IgD-negative memory B cell (primary cell): ENCODE measurements at regions not wholly inside any gene's neighbourhood (a gene's known extent, or its start where the extent isn't known, plus 50 kb on each side); places are given as distances from the start of the nearest gene placed in this dataset.

Experiments used
- H3K27ac Mint-ChIP-seq, 3 donors: one replicate each; pipeline ENCODE4 v1.8.0; 2020 to 2022; ENCODE audit warnings: mild to moderate bottlenecking in 3 of 3, mixed read lengths in 3 of 3, moderate library complexity in 1 of 3
- H3K27me3 Mint-ChIP-seq: one replicate; pipeline ENCODE4 v1.8.0; 2021; ENCODE audit warnings: mixed read lengths
- H3K36me3 Mint-ChIP-seq: one replicate; pipeline ENCODE4 v1.8.0; 2020; ENCODE audit warnings: mild to moderate bottlenecking, mixed read lengths
- H3K4me1 Mint-ChIP-seq, 3 donors: one replicate each; pipeline ENCODE4 v1.8.0; 2020 to 2022; ENCODE audit warnings: mixed read lengths in 3 of 3, mild to moderate bottlenecking in 1 of 3
- H3K4me3 Mint-ChIP-seq, 4 donors: one replicate each; pipeline ENCODE4 v1.8.0; 2020 to 2022; ENCODE audit warnings: mild to moderate bottlenecking in 4 of 4, mixed read lengths in 4 of 4, moderate library complexity in 3 of 4
- H3K9me3 Mint-ChIP-seq, 3 donors: one replicate each; pipeline ENCODE4 v1.8.0; 2020 to 2021; ENCODE audit warnings: mixed read lengths in 3 of 3, mild to moderate bottlenecking in 1 of 3

DNA sequence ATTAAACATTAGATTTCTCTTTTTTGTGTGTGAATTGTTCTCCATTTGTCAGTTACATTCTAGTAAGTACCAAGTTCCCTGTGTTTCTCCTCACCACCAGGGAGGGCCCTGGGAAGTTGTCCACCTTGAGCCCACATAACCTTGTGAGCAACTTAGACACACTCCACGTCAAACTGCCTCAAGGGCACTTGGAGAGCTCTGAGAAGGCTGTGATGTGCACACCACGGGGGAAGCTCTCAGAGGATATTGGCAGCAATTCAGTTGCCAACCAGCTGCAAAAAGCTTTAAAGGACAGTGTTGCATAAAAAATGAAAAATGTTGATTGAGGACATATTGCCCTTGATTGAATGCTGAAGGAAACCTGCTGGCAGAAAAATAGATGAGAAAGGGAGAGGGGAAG is 743.6 kb downstream of the RNF144A start:
- Mint-ChIP-seq H3K4me1 (peaks cover 0 to 2% (median 0%) of the 10 kb centered on the region in 3 donors), H3K36me3 (no peaks in the 10 kb centered on the region), H3K27ac (no peak overlapping the region), H3K9me3 (peaks cover 2 to 5% (median 3%) of the 10 kb centered on the region in 3 donors), H3K4me3 (no peak overlapping the region), H3K27me3 (peaks cover 4% of the 10 kb centered on the region)

DNA sequence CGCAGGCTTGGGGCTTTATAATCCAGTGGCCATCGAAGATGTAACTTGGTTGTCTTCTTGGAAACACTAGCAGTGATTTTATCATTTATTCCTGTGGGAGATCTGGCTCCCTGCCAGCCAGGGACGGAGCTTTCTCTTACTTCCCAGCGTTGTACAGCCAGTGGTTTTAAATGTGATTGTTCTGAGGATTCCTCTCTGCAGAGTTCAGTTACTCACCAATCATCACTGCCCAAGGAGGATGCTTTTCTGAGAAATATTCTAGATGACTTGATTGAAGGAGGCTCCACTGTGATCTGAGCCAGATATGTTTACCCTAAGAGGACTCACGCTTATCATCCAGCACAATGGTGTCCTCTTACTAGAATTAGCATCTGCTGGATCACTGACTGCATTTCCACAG is 744.3 kb downstream of the RNF144A start:
- Mint-ChIP-seq H3K4me3 (no peak overlapping the region), H3K27me3 (peaks cover 5% of the 10 kb centered on the region), H3K36me3 (no peaks in the 10 kb centered on the region), H3K4me1 (peaks cover 0 to 2% (median 0%) of the 10 kb centered on the region in 3 donors), H3K9me3 (peaks cover 2 to 5% (median 3%) of the 10 kb centered on the region in 3 donors), H3K27ac (no peak overlapping the region)

DNA sequence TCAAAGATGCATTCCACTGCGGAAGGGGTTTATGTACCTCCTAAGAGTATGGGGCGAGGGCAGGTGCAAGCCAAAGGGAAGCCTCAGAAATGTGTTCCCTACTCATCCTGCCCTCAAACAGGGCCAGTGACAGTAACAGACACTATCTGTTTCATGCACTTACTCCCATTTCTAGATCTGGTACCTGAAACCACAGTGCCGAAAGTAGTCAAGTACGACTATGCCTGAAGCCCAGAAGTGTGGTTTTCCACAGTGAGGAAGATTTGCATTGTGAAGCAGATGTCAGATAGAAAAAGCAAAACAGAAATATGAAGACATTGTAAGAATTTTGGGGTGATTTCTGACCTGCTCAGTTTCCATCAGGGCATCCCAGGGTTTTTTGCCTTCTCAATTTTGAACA is 748.7 kb downstream of the RNF144A start:
- H3K36me3 Mint-ChIP-seq, result no peaks in the 10 kb centered on the region
- H3K4me3 Mint-ChIP-seq, result no peak overlapping the region
- no peak overlapping the region for H3K27ac Mint-ChIP-seq
- peaks cover 0 to under 1% (median 0%) of the 10 kb centered on the region in 3 donors for H3K9me3 Mint-ChIP-seq
- no peaks in the 10 kb centered on the region for H3K4me1 Mint-ChIP-seq
- peaks cover 5% of the 10 kb centered on the region for H3K27me3 Mint-ChIP-seq

DNA sequence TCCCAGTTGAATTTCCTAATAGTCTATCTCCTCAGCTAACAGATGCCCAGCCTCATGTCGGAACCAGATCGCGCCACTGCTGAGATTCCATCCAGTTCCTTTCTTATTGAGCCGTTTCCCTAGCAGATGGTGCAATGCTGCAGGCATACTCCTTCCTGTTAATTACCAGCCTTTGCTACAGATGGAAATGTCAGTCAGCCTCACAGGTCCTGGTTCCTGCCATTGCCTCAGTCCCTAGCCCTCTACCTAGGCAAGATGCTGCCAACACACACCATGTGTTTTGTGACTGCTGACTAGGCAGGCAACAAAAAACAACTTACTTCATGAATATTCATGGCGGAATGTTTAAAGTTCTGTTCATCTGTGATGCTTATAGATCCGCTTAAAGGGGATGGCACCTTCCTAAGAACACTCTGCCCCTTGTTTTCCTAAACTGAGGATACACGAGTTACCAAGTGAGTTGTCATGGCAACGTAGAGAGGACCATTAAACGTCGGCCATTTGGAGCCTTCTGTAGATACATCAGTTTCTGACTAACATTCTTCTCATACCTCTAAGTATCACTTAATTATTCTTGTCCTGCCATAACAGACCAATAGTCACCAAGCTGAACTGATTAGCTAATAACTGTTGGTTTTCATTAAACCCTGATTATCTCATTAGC is 749.5 kb downstream of the RNF144A start:
- Mint-ChIP-seq H3K4me3 (no peak overlapping the region), H3K4me1 (no peaks in the 10 kb centered on the region), H3K9me3 (no peaks in the 10 kb centered on the region), H3K27ac (no peak overlapping the region), H3K36me3 (no peaks in the 10 kb centered on the region), H3K27me3 (peaks cover 5% of the 10 kb centered on the region)

DNA sequence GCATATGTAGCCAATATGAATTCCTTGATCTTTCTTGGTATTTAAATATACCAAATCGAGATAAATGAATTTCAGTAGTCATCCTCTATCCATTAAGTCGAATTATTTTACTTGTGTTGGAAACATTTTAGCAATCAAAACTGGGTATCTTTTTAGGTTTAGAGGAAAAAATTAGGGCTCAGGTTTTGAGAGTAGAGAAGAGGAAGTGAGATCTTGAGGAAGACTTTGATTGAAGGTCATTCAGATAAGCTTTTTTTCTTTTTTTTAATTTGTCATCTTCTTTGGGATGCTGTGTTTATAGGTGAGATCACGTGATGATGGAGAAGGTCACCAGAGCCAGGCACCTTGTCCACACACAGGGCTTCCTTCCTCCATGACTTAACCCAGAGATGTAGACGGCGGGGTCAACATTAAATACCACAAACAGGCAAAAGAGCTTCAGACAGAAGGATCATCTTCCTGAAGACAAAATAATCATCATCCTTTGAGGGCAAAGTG is 750.1 kb downstream of the RNF144A start:
- H3K27ac Mint-ChIP-seq, result no peak overlapping the region
- H3K9me3 Mint-ChIP-seq, result peaks cover 0 to 4% (median 0%) of the 10 kb centered on the region in 3 donors
- H3K36me3 Mint-ChIP-seq, result no peaks in the 10 kb centered on the region
- H3K4me3 Mint-ChIP-seq, result no peak overlapping the region
- no peaks in the 10 kb centered on the region for H3K4me1 Mint-ChIP-seq
- H3K27me3 Mint-ChIP-seq, result peaks cover 9% of the 10 kb centered on the region

DNA sequence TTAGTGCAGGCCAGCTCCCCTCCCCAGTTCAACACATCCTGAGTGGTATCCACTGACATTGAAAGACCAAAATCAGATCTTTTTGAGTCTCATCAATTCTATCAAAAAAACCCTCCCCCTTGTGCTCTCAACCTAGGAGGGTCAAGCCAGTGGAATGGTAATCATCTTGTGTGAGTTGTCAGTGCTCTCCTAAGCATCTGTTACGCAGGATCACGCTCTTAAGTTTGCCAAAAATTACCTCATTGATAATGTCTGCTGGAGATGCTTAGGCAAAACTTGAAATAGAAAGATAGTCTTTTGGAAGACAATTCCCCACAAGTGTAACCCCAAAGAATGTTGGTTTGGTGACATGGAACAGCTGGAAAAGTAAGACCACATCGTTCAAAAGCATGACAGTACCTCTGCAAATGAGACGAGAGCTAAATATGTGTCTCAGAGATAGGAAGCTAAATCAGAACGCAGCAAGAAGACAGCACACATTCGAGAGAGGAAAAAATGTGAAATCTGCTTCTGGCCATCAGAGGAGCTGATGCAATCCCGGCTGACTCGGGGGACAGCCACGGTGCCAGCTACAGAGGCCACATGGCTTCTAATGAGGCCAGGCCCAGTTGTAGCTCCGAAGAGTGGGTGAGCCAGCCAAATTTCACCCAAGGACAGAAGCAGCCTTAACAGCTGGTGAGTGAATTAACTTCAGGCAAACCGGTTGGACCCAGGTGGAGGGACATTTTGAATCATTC is 753.9 kb downstream of the RNF144A start:
- peaks cover 0 to 10% (median 2%) of the 10 kb centered on the region in 3 donors for H3K9me3 Mint-ChIP-seq
- H3K4me3 Mint-ChIP-seq, result no peak overlapping the region
- no peaks in the 10 kb centered on the region for H3K36me3 Mint-ChIP-seq
- H3K27ac Mint-ChIP-seq, result no peak overlapping the region
- peaks cover 18% of the 10 kb centered on the region for H3K27me3 Mint-ChIP-seq
- peaks cover 0 to 2% (median 0%) of the 10 kb centered on the region in 3 donors for H3K4me1 Mint-ChIP-seq

DNA sequence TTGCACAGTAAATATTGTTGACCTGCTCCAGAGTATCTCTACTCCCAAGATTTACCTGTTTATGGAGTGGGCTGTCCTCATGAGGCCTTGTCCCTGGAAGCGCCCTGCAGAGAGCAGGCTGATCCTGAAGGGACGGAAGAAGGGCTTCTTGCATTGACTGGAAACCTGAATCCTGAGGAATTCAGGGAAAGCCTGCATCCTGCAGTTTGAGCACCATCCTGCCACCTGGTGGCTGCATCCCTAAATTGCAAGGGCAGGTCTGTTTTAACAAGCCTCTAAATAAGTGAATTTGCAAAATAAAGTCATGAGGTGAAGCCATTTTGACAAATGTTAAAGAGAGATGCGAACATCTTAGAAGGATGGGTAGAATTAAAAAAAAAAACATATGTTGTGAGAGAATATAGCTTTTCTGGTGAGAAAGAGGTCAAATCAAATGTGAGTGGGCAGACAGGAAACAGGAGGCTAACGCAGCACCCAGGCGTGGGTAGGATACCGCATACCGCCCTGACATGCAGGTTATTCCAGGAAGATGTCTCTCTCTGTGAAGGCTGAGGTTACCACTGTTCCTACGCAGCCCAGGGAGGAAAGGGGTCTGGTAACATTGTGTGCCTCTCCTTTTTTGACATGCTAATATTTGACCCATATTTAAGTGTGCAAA is 754.9 kb downstream of the RNF144A start:
- peak overlapping the region in 1 of 3 donors; percentile 60 for H3K27ac Mint-ChIP-seq
- H3K9me3 Mint-ChIP-seq, result peaks cover 0 to 10% (median 2%) of the 10 kb centered on the region in 3 donors
- H3K27me3 Mint-ChIP-seq, result peaks cover 16% of the 10 kb centered on the region
- no peaks in the 10 kb centered on the region for H3K36me3 Mint-ChIP-seq
- H3K4me1 Mint-ChIP-seq, result peaks cover 0 to 2% (median 0%) of the 10 kb centered on the region in 3 donors
- no peak overlapping the region for H3K4me3 Mint-ChIP-seq

DNA sequence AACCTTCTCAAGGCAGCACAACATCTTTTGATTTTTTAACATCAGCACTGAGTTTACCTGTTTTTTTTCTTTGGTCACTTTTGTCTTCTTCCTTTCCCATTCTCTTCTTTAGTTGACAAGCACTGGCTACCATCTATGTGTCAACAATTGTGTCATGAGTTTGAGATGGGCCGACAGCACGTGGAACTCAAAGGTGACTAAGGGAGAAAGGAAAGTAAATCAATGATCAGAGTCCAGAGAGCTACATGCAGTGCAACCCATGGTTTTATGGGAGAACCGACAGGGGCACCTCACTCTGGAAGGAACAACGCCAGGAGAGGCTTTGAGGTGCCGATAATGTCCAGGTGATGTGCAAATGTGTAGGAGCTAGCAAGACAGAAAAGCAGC is 755.5 kb downstream of the RNF144A start:
- Mint-ChIP-seq H3K4me3 (no peak overlapping the region), H3K27me3 (peaks cover 16% of the 10 kb centered on the region)

DNA sequence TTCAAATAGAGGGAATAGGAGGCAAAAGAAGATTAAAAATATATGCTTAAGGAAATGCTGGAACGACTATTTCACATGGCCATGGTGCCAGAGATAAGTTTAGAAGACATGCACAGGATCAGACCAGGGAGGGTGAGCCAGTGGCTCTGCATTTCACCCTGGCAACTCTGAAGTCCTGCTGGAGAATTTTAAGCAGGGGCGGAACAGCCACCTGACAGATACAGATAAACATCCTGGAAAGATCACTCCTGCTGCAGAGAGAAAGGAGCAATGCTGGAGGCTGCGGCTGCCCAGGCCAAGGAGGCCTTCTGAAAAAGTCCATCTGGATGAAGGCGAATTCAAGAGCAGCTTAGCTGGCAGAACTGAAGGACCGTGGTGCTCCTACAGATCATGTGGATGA is 755.9 kb downstream of the RNF144A start:
- no peaks in the 10 kb centered on the region for H3K36me3 Mint-ChIP-seq
- H3K4me3 Mint-ChIP-seq, result no peak overlapping the region
- H3K9me3 Mint-ChIP-seq, result peaks cover 0 to 10% (median 2%) of the 10 kb centered on the region in 3 donors
- peaks cover 16% of the 10 kb centered on the region for H3K27me3 Mint-ChIP-seq
- H3K27ac Mint-ChIP-seq, result no peak overlapping the region
- H3K4me1 Mint-ChIP-seq, result peaks cover 0 to 2% (median 0%) of the 10 kb centered on the region in 3 donors

More for the DNA sequence above, 755.5 kb downstream of the RNF144A start:
- no peak overlapping the region for H3K27ac Mint-ChIP-seq
- H3K9me3 Mint-ChIP-seq, result peaks cover 0 to 10% (median 2%) of the 10 kb centered on the region in 3 donors
- peaks cover 0 to 2% (median 0%) of the 10 kb centered on the region in 3 donors for H3K4me1 Mint-ChIP-seq
- no peaks in the 10 kb centered on the region for H3K36me3 Mint-ChIP-seq

DNA sequence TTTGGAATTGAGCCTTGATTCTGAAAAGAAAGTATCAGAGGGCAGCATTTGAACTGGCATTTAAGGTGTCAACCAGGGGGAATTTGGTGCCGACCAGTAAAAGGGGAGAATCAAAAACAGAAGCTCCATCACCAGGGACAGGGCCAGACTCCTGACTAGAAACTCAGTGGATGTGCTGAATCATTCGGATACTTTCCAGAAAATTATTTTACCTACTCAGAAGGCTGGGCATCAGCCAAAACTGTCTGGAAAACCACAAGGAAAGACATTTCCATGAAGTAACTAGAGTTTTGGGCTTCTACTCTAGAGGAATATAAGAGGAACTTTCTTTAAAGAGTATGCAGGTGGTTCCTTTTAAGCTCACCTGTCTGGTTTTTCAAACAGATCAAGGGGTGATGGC is 756.6 kb downstream of the RNF144A start:
- H3K27me3 Mint-ChIP-seq, result peaks cover 16% of the 10 kb centered on the region
- peaks cover 0 to 2% (median 0%) of the 10 kb centered on the region in 3 donors for H3K4me1 Mint-ChIP-seq
- no peaks in the 10 kb centered on the region for H3K36me3 Mint-ChIP-seq
- no peak overlapping the region for H3K4me3 Mint-ChIP-seq
- H3K27ac Mint-ChIP-seq, result no peak overlapping the region
- peaks cover 0 to 10% (median 2%) of the 10 kb centered on the region in 3 donors for H3K9me3 Mint-ChIP-seq

DNA sequence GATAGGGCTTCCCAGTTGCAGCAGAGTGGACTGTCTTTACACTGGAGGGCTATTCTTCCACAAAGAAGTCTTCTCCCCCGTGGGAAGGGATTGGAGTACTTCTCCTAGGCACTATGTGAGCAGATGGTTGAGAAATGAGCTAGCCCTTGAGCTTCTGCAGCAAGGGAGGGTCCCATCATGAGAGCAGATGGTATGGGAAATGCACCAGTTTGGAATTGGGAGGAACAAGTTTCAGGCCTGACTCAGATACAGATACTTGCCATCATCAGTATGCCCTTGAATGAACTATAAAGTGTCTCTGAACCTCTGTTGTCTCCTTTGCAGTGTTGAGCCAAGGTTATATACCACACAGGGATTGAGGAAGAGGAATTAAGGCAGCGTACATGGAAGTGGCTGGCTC is 757.4 kb downstream of the RNF144A start:
- H3K36me3 Mint-ChIP-seq, result no peaks in the 10 kb centered on the region
- H3K27ac Mint-ChIP-seq, result no peak overlapping the region
- peaks cover 16% of the 10 kb centered on the region for H3K27me3 Mint-ChIP-seq
- peaks cover 0 to 10% (median 2%) of the 10 kb centered on the region in 3 donors for H3K9me3 Mint-ChIP-seq
- no peak overlapping the region for H3K4me3 Mint-ChIP-seq
- peaks cover 0 to 2% (median 0%) of the 10 kb centered on the region in 3 donors for H3K4me1 Mint-ChIP-seq

DNA sequence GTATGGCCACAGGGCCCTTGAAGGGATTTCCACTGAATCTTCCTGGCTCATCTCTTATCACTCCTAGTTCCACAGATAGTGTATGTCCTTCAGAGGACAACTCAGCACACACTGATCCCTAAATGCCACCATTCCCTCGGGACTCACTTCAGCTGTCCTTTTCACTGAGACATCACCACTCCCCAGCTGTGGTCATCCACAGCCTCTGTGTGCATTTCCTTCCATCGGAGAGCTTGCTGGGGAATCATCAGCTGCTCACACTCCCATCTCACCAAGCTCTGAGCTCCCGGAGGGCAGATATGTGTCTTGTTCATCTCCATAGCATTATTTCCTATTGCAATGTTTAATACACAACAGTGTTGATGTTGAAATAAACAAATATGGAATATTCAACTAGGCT is 759.5 kb downstream of the RNF144A start:
- H3K4me3 Mint-ChIP-seq, result no peak overlapping the region

DNA sequence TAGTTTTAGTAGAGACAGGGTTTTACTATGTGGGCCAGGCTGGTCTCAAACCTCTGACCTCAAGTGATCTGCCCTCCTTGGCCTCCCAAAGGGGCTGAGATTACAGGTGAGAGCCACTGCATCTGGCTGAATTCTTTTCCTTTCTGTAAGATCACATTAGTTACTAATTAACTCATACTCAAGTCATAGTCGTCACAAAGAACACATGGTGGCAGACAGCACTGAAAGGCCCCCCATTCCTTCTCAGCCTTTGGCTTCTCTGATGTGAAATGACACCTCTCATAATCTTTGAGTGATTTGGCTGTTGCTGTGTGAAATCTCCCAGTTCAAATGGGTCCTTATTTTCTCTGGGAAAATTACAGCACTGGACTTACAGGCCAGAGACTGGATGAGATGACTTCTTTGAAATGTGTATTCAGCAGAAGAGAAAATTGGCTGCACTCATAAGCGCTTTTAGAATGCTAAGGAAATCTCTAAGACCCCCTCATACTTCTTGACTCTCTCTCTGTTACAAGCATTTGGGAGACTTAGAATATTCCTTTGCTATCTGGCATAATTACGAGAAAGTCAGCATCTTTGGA is 764.8 kb downstream of the RNF144A start:
- Mint-ChIP-seq H3K27me3 (no peaks in the 10 kb centered on the region), H3K27ac (no peak overlapping the region), H3K9me3 (peaks cover 0 to 3% (median 0%) of the 10 kb centered on the region in 3 donors), H3K4me1 (no peaks in the 10 kb centered on the region), H3K36me3 (no peaks in the 10 kb centered on the region), H3K4me3 (no peak overlapping the region)

More for the DNA sequence above, 759.5 kb downstream of the RNF144A start:
- Mint-ChIP-seq H3K27ac (no peak overlapping the region), H3K9me3 (peaks cover 0 to 10% (median 2%) of the 10 kb centered on the region in 3 donors), H3K36me3 (no peaks in the 10 kb centered on the region), H3K4me1 (peaks cover 0 to 2% (median 0%) of the 10 kb centered on the region in 3 donors), H3K27me3 (peaks cover 16% of the 10 kb centered on the region)

DNA sequence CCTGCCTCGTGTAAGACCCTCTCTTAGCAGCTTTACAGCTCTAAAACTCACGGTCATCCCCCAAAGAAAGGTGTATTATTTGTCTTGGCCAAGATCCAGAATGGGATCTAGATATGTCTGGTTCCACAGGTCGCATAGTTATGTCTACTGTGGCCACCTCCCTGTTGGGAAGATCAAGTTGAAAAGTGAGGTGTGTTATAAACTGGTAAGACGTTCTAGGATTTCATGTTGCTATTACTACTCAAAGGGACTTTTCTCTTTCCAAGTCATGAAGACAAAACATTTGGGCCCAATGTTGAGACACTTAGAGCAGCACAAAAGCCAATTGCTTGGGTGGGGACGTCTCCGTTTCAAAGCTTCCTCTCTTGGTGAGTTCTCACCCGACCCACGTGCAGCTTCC is 766.0 kb downstream of the RNF144A start:
- Mint-ChIP-seq H3K4me3 (no peak overlapping the region), H3K27ac (no peak overlapping the region), H3K36me3 (no peaks in the 10 kb centered on the region), H3K9me3 (peaks cover 0 to 3% (median 0%) of the 10 kb centered on the region in 3 donors), H3K4me1 (no peaks in the 10 kb centered on the region), H3K27me3 (no peaks in the 10 kb centered on the region)

DNA sequence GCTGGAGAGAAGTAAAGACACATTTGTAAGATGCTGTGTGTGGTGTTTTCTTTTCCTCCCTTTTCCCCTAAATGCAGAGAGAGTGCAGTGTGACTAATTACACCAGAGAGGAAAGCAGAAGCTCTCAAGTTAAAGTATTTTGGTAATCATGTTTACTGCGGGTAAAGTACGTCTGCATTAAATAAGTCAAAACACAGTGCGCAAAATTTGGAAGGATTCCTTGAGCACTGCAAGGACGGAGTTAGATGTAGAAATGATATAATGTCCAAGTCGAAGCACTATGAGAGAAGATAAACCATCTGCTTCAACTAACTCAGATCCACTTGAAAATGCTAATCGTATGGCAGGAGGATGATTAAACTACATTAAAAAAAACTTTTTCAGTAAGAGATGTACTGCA is 766.5 kb downstream of the RNF144A start:
- Mint-ChIP-seq H3K9me3 (peaks cover 0 to 3% (median 0%) of the 10 kb centered on the region in 3 donors), H3K27me3 (no peaks in the 10 kb centered on the region), H3K36me3 (no peaks in the 10 kb centered on the region), H3K4me1 (no peaks in the 10 kb centered on the region), H3K4me3 (no peak overlapping the region), H3K27ac (no peak overlapping the region)
